Myocyte (in vitro differentiated cells): ENCODE measurements at regions not wholly inside any gene's neighbourhood (a gene's known extent, or its start where the extent isn't known, plus 50 kb on each side); places are given as distances from the start of the nearest gene placed in this dataset.
"Not testable (repeated sequence)": the region's sequence is repeated elsewhere in the genome, so short reads cannot be mapped to it uniquely, and the experiment has no call there.

Source experiments
- DNase-seq: peaks from one replicate; pipeline ENCODE4 v3.0.0-alpha.2; 2012; ENCODE audit warnings: low read depth

DNA sequence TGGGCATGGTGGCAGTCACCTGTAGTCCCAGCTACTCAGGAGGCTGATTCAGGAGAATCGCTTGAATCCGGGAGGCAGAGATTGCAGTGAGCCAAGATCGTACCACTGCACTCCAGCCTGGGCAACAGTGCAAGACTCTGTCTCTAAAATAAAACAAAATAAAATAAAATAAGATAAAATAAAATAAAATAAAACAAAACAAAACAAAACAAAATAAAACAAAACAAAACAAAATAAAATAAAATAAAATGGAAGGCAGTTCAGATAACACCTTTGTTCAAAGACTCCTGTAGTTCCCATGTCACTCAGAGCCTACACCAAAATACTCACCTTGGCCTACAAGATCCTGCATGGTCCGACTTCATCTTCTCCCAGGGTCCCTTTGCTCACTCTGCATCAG, 61.3 kb downstream of the SYF2 start:
- DNase-seq, result not testable (repeated sequence)

DNA sequence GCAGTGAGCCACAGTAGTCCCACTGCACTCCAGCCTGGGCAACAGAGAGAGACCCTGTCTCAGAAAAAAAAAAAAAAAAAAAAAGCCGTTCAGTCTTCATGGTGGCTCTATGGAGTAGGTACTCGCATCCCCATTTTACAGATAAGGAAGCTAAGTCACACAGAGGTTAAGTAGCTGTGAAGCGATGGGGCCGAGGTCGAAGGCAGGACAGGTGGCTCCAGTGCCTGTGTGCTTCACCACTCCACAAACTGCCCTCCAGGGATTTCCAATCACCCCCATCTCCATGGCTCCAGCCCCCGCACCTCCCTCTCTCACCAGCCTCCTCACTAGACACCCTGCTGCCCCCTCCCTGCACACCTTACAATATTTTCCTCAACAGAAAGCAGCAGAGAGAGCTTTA, 61.9 kb downstream of the SYF2 start:
- no peak for DNase-seq

DNA sequence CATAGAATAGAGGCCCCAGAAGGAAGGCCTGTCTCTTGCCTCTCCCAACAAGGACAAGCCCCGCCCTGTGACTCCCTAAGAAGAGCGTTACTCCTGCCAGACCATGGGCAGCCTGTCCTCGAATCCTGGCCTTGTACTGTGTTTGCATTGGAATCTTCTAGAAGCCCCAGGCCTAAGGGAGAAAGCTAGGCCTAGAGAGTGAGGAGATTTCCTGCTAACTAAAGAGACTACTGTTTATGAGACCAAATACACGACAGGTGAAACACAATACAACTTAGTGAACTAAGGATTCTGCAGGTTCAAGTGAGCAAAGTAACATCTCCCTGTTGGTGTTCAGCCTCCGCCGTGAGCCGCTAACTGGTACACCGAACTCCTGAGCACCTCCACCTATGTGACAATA, 62.7 kb downstream of the SYF2 start:
- DNase-seq, result no peak

DNA sequence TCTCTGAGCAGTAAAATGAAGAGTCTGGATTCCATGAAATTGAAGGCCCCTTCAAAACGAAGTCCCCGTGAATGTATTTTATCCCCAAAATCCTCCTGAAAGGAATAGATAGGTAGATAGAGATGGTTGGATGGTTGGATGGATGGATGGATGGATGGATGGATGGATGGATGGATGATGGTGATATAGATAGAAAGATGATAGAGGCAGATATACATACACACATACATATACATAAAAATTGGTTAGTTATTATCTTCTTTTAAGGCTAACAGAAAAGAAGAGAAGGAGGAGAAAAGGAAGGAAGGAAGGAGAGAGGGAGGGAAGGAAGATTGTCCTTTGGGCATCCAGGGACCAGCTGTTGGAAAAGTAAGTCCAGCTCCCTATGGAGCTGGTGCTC, 63.1 kb downstream of the SYF2 start:
- no peak for DNase-seq

DNA sequence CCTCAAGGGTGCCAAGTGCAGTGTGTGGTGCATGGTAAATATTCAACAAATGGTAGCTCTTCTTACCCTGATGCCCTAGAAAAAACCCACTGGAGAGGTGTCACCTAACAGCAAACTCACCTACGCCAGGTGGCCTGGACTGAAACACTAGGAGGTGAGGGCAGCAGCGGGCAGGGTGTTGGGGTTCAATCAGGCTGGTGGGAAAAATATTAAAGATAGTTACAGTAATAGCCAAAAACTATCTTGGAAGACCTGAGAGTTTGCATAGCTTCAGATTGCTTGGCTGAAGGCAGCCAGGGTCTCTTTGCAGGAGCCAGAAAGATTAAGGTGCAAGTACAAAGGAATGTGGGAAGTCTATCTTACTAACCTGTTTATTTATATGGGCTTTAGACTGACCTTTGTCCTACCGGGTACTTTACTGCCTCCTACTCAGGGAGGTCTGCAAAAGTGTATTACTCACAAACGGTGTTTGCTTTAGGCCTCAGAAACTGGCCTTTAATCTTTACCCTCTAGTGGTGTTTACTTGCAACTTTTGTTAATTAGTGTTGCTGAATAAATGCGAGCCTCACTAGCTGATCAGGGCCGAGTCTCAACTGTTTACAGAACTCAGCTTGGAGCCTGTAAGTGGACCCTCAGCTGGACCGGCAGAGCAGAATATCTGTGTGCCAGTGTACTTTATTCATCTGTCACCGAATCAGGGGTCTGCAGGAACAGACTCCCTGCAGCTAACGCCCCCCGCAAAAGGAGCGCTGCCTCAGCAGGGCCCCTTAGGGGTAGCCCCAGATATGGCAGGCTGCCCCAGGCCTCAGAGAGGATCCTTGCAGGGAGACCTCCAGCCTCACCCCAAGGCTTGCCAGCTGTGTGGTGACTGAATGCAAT, 63.9 kb downstream of the SYF2 start:
- DNase-seq, result no peak

DNA sequence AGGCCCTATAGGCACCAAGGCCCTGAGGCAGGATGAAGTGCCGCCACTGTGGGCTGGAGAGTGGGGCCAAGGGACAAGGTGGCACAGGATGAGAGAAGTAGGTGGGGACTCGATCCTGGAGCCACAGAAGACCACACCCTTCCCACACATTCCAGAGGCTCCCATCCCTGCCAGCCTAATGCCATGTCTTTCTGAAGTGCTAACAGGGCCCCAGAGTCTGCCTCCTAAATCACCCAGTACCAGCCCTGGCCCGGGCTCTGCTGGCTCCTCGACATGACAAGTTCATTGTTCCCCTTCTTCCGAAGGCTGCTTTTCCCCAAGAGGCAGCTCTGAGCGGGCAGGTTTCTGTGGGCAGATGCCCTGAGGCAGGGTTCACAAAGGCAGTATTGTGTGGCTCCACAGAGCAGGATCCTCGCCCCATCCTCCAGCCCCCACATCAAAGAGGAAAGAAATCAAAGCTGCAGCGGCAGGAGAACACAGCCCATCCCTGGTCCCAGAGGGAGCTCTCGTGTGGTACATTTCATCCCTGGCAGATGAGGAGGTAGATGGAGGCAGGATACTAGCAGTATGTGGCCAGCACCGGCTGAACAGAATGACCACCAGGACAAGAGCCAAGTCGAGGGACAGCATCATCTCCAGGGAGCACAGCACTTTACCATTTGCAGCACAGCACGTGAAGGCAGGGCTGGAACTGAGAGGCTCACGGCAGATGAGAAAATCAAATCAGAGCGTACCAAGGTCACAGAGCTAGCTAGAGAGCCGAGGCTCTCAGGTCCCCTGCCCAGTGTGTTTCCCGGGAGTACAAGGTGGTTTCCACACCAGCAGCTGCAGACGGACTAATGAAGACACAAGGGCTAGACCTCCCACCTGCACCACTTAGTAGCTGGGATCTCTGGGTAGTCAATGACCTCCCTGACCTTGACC, 64.8 kb downstream of the SYF2 start:
- no peak for DNase-seq

DNA sequence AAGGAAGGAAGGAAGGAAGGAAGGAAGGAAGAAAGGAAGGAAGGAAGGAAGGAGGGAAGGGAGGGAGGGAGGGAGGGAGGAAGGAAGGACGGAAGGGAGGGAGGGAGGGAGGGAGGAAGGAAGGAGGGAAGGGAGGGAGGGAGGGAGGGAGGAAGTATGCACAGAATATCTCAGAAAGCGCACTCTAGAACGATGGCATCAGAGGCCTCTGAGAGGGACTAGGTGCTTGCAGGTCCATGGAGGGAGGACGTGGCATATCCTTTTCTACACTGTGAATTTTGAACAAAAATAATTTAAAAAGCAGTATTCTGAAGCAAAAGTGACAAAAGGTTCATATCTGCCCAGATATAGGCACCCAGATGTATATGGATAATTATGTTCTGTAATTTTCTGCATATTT, 65.5 kb downstream of the SYF2 start:
- no peak for DNase-seq

DNA sequence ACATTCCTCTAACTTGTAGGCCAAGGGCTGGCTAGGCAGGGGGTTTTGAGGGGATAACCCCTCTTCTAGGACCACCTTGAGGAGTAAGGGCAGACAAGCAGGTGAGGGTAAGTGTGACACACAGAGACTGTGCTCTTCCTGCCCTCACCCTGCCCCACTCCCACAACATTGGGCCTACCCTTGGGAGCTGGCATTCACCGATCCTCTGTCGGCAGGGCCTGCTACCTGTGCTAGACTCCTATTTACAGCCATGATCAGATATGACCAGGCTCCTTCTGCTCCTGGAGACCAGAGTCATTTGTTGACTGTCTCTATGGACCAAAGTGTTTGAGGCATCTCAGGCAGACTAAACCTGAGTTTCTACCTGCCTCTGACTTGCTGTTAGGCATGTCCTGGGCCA, 68.3 kb downstream of the SYF2 start:
- no peak for DNase-seq

DNA sequence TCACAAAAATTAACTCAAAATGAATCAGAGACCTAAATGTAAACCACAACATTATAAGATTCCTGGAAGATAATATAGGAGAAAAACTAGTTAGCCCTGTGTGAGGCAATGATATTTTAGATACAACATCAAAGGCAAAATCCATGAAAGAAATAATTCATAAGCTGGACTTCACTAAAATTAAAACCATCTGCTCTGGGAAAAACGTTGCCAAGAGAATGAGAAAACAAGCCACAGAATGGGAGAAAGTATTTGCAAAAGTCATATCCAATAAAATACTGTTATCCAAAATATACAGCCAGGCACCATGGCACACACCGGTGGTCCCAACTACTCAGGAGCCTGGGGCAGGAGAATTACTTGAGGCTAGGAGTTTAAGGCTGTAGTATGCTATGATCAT, 70.3 kb downstream of the SYF2 start:
- DNase-seq, result peak; percentile 18

DNA sequence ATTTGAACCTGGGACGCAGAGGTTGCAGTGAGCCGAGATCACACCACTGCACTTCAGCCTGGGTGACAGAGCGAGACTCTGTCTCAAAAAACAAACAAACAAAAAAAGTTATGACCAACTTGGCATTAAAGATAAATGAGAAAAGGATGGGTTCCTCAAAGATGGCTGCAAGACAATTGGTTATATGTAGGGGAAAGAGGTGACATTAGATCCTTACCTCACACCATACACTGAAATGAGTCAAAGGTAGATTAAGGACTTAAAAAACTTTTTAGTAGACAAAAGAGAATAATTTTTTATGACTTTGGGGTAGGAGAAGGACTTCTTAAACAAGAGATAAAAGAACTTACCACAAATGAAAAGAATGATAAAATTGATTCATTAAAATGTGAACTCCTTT, 74.5 kb downstream of the SYF2 start:
- DNase-seq, result no peak

DNA sequence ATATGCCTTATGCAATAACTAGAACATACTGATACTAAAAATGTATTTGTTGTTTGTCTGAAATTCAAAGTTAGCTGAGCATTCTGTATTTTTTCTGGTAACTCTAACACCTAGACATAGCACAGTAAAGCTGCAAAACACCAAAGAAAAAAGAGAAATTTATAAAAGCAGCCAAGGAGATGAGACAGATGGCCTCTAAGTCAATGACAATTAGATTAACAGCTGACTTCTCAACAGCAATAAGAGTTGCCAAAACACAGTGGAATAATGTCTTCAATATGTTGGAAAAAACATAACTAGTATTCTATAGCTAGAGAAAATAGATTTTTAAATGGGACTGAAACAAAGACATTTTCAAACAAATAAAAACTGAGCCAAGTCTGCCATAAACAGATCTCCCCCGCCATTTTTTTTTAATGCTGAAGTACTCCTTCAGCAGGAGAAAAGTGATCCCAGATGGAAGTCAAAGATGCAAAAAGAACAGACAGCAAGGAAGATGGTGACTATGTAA, 81.3 kb downstream of the SYF2 start:
- no peak for DNase-seq

DNA sequence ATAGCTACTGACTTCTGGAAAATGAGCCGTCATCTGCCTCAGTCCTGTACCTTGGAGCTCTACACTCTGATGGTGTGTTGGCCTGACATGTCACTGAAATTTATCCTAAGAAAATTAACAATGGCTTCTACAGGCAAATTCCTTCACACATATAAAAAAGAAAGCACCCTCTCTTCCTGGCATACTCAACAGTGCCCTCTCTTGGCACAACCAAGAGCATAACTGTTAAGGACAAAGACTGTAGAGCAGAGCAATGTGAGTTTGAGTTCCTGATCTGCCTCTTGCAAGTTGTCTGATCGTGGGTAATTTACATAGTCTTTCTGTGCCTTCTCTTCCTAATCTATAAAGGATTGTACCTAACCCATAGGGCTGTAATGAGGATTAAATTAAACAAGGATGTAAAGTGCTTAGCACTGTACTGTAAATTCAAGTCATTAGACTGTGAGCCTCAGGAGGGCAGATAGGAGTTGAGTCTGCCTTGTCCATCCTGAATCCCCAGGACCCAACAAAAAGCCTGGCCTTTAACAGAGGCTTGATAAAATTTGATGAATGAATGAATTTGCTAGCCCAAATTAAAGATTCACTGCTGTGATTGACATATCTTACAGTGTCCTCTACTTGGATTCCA, 83.5 kb downstream of the SYF2 start:
- DNase-seq, result peak; percentile 21

DNA sequence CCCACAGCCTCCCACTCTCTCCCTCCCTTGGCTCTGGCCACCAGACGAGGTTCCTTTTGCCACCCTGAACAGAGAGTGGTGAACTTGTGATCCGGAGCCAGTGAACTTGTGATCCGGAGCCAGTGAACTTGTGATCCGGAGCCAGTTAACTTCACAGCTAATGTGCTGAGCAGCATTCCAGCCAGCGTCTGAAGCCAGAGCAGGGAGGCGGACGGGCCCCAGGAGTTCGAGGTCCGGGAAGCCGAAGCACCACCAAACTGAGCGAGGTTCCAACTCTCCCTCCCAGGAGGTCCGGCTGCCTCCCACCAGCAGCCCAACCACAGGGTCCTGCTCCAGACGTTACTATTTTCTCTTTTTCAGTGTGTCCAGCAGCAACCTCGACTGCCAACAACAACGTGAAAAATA, 85.8 kb downstream of the SYF2 start:
- DNase-seq, result no peak

DNA sequence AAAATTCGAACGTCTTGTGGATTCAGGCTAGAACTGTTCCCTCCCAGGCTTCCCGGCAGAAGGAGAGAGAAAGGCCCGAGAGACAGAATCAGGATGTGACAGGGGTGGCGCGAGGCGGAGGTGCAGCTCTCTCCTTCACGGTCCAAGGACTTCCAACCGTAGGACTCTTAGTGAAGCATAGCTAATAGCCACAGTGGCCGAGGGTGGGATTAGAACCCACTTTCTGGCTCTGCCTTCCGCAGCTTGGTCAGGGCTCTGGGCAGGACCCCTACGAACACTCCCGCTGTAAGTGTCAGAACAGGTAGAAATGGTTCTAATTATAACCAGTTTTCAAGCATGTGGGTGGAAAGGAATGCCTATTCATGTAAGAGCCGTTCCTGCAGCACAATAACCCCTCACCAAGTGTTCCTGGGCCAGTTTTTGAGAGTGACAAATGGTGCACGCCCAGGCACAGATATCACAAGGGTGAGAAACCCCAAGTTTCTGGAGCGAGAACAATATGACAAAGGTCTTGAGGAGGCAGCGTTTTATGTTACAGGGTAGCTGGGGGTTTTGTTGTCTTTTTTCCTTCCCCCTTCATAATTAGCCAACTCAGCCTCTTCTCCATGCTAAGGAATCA, 86.4 kb downstream of the SYF2 start:
- DNase-seq, result no peak

DNA sequence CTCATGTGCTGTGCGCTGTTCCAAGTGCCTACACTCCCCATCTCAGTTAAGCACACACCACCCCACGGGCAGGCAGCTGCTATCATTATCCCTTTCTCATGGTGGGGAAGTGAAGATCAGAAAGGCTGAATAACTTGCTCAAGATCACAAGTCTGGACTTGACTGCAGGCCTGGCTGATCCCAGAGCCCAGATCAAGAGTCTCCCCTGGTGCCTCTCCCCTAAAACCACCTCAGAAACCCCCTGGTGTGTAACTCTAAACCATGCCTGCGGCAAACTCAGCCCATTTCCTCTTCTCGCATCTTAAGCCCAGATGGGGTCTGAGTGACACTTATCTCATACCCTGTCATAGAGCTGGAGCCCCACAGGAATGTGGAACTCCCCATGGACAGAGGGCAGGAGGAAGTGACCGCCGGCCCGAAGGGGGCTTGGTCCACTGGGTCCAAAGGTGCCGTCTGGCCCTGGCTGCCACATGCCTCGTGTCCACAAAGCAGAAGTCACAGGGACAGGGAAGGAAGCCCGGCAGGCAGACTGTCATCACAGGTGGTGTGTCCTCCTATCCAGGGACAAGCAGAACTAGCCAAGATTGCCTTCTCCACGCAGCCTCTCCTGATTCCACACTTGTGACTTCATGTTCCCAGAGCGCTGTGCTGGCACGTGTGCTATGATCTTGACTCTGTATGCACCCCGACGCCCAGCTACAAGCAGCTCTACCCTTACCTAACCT, 92.1 kb downstream of the SYF2 start:
- no peak for DNase-seq

DNA sequence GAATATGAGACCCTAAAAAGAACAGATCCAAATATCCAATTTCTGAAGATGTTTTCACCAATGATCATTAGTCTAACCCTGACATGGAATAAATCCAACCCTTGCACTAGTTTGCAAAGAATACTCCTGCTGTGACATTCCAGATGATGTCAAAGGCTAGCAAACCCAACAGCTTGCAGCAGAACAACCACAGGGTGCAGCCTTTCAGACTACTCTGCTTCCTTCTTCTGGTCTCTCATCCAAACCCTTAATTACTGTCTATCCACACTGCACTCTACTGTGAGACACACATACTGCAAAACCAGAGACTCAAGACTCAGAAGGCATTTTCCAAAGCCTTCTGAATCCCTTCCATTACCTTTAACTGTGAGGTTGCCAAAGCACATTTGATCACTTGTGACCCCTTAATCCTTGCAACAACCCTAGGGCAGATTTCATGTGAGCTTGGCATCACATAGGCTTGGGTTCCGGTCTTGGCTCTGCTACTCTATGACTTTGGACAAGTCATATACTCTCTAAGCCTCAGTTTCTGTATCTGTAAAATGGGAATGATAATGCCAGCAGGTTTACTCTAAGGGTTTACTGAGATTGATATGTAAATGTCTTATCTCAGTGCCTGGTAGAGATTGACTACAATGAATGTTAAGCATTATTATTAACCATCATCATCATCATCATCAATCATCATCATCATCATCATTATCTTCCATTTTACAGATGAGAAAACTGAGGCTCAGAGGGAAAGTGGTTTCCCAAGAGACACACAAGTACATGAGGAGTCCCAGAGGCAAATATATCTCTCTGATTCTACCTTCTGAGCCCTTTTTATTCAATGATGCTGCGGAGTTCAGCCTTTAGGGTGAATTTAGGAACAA, 94.5 kb downstream of the SYF2 start:
- DNase-seq, result no peak

DNA sequence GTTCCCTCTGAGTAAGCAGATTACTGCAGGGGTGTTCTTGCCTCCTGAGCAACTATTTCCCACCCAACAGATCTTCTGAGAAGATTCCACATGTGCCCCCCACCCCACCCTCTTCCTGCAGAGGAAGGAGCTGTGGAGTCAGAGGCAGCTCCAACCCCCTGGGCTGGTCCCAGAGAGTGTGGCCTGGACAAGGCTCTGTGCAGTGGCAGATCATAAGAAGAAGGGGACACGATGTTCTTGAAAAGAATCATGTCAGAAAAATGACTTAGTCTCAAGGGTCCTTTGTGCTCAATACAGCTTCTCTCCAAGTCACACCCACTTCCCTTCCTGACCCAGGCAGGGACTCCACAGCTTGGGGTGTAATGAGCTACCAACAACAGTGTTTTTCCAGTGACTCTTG, 95.2 kb downstream of the SYF2 start:
- no peak for DNase-seq

DNA sequence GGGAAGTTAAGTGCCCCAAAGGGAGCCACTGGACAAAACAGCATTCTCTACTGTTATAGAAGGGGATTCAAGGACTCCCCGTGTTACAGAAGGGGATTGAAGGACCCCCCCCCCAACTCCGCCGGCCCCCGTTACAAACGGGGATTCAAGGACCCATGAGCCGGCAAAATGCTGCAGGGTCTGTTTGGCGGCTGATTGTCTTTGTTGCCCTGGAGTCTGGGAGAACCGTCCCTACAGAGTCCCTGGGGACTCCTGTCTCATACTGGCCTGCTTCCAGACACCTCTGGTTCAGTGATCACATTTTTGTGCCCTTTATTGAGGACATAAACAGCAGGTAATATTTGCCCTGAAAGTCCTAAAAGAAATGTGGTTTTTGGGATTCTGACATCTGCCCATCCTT, 96.4 kb downstream of the SYF2 start:
- no peak for DNase-seq

DNA sequence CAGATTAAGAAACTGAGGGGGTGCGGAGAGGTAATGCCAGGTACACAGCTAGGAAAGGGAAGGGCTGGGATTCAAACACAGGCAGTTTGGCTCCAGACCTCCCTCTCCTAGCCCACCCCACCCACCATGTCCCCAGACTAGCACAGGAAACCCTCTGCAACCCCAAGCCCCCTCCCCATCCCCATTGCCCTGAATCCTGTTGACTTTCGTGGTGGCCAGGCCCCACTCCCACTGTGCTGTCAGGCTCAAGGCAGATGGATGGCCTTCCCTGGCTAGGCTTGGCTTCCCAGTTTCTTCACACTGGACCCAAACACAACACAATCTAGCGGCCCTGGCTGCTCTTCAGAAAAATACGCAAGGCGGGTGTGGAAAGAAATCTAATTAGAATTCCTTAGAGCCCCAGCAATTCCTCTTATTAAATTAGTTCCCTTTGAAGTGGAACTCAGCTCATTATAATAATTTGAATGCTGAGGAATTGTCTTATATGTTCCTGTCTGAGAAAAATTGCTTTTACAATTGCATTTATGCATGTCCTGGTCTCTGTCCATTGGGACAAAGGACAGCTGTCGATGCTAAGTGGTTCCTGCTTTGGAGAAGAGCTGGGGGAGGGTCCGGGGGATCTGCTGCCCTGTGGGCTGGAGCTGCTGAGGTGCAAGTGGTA, 97.4 kb downstream of the SYF2 start:
- DNase-seq, result no peak
